HG03097 (cell line): ENCODE measurements at regions not wholly inside any gene's neighbourhood (a gene's known extent, or its start where the extent isn't known, plus 50 kb on each side); places are given as distances from the start of the nearest gene placed in this dataset.
"Not testable (repeated sequence)": the region's sequence is repeated elsewhere in the genome, so short reads cannot be mapped to it uniquely, and the experiment has no call there.

ENCODE experiments used
- ATAC-seq: cut with Tn5 transposase; IDR thresholded peaks from one replicate; pipeline ENCODE4 v1.9.1; 2021; ENCODE audit not compliant: unreplicated experiment, low FRiP score

DNA sequence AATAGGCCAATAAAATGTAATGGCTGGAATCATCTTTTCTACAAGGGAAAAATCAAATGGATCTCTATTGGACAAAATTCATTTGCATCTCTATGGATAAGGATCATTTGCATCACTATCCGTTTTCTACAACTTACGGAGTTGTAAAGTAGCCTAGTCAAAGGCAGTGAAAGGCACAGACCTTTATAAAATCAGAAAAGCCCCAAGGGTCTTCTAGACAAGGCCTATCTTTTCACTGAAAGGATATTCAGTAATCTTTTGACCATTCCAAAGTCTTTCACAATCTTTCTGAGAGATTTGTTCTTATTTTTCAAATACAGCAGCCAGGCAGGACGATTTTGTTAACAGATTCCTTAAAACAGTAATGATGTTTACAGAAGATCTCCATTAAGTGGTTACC, 119.5 kb upstream of the JADE1 start:
- no peak for ATAC-seq

DNA sequence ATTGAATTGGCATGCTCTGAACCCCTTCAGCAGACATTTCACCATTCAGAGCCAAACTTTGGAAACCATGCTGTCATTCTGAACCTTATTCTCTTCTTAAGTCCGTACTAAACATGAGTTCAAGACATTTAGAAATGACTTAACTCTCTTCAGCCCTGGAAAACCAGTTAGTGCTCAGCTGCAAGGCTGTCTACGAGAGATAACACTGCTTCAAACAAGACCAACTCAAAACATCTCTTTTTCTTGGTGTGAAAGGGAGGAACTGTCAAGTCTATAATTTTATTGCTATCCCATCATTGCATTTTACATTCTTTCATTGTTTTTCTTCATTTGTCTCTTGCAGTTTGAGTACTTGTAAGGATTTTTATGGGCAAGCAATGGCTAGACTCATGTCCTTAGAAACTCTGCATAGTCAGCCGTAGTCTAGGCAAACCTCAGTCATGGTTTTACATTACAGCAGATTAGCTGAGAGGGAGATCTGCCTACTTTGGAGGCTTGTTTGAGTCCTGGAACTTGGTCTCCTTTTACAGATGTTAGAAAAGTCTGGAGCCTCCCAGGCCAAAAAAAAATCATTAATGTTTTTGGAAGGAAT, 120.6 kb upstream of the JADE1 start:
- ATAC-seq = no peak

DNA sequence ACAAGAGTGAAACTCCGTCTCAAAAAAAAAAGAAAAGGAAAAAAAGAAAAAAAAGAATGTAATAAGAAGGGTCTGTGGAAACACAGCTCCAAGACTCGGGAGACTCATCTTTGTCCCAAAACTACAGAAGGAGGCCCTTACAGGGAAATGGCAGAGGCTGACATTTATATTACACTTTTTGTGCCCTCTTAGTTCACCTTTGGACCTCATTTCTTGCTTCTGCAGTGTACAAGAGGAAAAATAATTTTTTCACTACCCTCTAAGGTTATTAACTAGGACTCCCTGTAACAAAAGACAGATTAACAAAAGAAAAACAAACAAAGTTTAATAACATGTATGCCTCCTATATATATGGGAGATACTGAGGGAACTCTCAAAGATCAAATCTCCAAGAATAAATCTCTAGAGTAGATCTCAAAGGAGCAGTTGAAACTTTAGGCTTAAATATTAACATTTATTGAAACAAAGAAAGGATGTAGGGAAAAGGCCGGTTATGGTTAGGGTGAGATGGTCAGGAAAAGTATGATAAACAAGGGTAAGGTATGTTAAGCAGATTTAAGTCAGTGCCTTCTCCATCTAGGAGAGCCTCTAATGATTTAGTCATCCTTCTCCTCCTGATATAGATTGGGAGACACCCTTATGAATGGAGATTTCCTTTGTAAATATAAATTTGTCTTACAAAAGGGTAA, 121.3 kb upstream of the JADE1 start:
- no peak for ATAC-seq

DNA sequence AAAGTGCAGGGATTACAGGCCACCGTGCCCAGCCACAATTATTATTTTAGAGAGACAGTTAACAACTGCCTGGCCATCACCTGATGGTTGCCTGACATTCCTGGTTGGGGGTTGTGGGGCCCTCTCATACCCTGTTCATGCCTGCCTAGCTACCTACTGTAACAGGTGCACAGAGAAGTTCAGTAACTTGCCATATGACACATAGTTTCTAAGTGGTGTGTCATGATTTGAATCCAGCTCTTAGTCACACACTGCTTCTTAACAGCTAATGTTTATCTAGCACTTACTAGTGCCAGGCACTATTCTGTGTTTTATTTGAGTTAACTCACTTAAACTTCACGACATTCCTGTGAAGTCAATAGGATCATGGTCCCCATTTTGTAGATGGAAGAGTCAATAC, 122.7 kb upstream of the JADE1 start:
- ATAC-seq = no peak

DNA sequence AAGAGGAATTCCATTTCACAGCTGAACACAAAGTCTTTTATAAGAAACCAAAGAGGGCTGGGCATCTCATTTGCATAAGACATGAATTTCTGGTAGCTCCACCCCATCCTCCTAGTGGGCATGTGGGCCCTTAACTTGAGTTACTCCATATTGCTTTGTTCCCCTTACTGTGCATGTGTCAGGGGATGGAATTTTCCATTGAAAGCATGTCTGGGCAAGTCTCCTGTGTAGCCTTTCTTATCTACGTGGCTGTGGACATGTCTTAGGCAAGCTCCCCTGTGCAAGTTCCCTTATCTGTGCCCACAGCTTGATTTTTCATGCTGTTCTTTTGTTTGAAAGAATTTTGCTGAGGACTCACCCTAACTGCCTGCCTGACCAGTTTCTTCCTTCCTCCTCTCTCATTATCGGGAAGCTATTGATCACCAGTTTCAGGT, 123.5 kb upstream of the JADE1 start:
- ATAC-seq = no peak

DNA sequence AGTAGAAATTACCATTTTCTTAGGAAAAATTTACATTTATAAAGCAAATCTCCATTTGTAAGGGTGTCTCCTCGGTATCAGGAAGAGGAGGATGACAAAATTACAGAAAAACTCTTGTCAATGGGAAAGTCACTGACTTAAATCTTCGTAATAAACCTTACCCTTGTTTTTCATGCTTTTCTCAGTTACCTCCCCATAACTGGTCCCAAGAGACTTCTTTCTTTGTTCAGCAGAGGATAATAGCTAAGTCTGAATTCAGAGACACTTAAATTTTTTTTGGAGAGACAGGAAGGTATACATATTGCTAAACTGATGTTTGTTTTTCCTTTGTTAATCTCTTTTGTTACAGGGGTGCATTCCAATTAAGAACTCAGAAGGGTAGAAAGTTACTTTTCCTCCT, 125.5 kb upstream of the JADE1 start:
- no peak for ATAC-seq

DNA sequence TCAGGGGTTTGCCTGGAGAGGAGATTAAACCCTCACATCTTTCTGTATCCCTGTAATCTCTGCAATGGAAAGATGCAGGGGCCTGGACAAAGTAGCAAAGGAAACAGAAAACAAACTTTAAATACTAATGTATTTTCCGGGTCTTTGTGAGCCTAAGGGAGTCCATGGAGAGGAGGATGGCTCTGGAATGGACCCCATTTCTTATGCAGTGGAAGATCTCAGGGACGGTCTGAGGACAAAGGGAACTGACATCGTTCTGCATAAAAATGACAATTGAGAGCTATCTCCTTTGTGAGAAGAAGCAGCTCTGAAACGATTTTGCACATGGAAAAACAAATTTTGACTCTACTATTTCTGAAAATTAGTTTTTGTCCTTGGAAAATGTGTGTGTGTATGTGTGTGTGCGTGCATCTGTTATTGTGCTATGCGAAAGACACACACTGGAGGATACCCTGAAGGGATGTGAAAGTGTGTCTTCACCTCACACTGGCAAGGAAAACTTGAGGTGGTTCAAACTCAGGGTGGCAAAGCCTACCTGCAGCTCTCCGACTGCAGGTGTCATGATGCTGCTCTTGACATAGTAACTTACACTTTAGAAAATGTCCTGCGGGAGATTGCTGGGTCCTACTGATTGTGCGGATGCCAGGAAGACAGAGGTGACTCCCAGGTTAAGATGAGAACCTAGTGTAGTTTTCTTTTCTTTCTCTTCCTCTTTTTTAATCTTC, 126.4 kb upstream of the JADE1 start:
- no peak for ATAC-seq

DNA sequence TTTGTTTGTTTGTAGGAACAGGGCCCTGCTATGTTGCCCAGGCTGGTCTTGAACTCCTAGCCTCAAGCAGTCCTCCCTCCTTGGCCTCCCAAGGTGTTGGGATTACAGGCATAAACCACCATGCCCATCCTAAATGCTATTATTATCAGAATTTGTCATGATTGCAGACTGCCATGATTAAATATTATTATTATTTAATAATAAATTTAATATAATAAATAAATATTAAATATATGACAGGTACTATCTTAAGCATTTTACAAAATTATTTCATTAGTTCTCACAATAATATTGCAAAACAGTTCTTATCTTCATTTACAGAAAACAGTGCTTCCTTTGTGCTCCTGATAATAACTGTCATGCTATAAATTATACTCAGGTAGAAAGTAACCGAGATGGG, 133.4 kb upstream of the JADE1 start:
- no peak for ATAC-seq

DNA sequence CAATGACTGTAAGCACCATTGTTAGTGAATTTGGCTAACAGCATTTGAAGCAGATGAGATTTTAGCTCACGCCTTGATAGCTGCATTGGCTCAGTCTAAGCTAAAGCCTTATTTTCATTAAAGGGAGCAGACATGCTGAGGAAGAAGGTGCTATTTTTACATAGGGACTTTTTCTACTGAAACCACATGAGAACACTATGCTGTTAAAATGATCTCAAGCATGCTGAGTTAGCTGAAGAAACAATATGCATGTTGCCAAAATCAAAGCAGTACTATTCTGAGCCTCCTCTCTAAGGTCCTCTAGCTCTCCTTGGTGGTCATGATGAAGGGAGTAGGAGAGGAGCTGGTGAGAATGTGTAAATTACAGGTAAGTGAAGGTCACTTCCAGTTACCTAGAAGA, 134.4 kb upstream of the JADE1 start:
- peak; percentile 95 for ATAC-seq

DNA sequence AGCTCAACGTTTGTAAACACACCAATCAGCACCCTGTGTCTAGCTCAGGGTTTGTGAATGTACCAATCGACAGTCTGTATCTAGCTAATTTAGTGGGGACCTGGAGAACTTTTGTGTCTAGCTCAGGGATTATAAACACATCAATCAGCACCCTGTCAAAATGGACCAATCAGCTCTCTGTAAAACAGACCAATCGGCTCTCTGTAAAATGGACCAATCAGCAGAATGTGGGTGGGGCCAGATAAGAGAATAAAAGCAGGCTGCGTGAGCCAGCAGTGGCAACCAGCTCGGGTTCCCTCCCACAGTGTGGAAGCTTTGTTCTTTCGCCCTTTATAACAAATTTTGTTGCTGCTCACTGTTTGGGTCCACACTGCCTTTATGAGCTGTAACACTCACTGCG, 136.3 kb upstream of the JADE1 start:
- not testable (repeated sequence) for ATAC-seq

DNA sequence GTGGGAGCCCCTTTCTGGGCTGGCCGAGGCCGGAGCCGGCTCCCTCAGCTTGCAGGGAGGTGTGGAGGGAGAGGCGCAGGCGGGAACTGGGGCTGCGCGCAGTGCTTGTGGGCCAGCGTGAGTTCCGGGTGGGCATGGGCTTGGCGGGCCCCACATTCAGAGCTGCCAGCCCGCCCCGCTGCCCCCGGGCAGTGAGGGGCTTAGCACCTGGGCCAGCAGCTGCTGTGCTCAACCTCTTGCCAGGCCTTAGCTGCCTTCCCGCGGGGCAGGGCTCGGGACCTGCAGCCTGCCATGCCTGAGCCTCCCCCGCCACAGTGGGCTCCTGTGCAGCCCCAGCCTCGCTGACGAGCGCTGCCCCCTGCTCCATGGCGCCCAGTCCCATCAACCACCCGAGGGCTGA, 136.9 kb upstream of the JADE1 start:
- not testable (repeated sequence) for ATAC-seq

DNA sequence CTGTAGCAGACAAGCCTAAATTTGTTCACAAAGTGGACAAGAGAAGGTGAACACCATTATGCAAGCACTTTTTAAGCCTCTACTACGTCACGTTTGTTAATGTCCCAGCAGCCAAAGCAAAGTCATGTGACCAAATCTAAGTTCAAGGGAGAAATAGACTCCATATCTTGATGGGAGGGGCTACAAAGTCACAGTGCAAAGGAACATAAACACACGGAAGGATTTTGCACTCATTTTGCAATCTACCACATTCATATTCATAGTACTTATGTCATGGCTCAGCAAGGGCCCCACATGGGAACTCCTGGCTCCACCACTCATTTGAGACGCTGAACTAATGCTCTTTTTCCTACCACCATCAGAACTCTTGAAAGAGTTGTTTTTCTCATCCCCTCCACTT, 139.0 kb upstream of the JADE1 start:
- no peak for ATAC-seq

DNA sequence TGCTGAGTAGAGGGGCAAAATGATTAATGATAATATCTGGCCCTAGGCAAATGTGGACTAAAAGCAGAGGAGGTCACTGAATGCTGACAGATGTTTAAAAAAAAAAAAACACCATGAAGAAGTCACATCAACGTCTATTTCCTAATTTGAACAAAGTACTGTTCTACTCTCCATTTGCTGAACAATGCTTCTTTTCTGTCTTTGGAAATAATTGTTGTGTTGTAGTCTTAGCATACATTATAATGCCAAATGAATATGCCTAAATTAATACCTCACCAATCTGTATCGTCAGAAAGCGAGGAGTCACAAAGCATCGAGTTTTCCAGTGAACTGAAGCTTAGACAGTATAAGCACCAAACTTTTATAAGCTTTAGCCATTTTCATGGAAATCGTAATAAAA, 140.9 kb upstream of the JADE1 start:
- ATAC-seq = no peak

DNA sequence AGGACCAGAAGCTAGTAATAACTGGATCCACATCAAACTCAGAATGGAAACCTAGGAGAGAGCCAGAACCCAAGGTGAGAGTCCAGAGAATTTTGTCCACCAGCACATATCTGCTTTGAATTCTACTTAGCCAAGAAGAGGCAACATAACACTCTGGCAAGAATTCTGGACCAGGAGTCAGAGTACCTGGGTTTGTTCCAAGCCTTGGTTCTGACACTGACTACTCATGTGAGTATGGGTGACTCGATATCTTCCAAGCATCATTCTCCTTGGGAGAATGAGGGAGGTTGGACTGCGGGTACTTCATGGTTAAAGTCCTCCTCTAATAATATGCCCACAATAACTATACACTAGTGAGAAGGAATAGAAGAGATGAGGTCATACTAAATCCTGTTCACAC, 144.0 kb upstream of the JADE1 start:
- ATAC-seq = no peak

DNA sequence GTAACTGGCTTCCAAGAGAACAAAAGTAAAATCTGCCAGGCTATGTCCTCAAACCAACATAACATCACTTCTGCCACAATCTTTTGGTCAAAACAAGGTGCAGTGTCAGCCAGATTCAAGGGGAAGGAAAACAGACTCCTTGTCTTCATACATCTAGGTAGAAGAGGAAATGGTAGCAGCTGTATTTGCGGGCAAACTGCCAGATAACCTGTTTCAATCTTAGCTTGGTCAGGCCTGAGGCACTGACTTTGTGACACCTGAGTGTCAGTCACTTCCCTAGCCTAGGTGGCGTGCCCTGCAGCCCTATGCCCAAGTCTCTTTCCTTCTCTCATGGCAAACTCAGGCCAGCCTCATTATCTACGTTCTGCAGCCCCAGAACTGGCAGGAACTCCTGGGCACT, 146.2 kb upstream of the JADE1 start:
- no peak for ATAC-seq

DNA sequence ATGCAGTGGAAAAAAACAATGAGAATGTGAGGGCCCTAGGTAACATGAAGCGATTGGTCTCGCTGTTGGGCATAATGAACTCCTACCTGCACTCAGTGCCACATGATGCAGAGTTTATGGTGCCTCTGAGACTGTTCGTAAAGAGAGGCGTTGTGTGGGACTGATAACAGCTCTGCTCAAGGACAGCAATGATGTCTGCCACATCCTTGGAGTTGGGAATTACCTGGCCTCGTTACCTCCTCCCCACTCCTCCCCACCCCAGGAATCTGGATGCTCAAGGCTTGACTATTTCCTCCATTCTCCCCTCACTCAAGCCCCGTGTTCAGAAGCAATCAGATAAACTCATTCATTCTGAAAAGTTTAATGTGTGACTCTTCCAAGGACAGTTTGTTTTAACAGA, 148.0 kb upstream of the JADE1 start:
- ATAC-seq = no peak

DNA sequence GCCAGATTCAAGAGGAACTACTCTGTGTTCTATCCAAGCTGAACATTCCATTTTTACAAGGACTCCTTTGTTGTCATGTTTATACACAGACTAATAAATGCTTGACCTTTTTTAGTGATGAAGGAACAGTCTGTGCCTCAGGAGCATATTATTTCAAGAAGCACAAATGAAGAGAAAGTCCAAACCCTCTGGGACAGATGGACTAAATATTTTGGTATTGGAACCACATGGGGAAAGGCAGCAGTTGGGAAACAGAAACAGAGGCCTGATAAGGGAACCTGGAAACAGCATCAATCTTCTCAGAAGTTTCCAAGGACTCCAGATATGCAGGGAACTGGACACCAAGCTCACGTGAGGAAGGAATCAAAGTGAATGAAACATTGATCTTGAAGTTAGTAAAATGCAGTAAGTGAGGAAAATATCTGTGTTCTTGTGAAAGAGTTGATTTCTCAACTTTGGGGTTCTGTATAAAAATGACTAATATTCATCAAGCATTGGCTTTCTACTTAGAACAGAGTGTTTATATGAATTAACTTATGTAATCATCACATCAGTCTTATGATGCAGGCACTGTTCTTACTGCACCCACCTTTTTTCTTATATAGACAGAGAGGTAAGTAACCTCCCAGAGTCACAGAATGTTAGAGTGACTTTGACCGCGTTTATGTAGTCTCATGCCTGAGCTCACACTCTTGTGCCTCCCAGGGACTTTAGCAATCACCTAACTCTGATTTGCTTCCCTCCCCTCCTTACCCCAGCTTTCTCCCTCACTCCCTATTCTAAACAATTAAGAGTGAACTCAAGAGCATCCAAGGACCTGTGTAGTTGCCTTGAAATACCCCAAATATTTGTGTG, 148.9 kb upstream of the JADE1 start:
- ATAC-seq = no peak

DNA sequence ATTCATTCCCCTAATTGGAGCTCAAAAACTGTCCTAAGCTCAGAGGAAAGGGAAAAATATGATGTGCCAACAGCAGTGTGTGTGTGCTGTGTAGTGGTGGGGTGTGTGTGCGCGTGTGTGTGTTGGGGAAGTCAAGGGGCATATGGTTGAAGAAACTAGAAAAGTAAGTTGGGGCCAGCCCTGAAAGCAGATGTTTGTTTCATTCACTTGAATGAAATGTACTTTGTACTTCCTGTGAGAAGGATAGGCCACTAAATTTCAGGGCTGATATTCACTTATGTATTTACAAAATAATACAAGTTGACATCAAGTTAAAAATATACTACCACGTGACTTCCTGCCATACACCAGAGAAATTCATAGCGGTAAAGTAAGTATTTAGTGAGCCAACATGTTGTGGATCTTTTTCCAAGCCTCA, 151.3 kb upstream of the JADE1 start:
- no peak for ATAC-seq

DNA sequence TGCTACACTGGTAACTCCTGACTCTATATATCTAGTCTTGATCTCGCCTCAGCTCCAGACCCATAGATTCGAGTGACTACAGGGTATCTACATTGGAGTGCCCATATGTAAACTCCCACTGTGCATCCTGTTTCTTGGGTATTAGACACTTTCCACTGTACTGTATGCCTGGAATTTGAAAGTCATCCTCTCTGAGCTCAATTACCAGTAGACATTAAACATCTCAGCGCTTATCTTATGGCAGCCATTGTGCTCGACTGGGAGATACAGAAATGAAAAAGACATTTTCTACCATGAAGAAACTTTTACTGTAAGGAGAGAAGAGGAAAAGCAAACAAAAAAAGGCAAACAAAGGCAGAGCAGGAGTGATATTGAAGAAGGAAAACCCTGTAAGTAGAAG, 151.9 kb upstream of the JADE1 start:
- ATAC-seq = no peak

DNA sequence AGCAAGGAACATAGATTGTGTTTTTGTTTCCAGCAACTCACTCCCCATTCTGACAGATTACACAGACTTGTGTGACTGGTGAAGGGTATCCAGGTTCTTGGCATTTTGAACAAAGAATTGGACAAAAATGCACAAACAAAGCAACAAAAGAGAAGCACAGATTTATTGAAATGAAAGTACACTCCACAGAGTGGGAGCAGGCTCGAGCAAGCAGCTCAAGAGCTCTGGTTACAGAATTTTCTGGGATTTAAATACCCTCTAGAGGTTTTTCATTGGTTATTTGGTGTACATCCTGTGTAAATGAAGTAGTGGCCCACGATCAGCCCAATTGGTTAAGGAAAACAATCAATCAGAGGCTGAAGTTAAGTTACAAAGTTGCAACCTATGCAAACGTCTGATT, 155.0 kb upstream of the JADE1 start:
- no peak for ATAC-seq
